Thyroid gland (tissue), 4 donors: ENCODE measurements at regions not wholly inside any gene's neighbourhood (a gene's known extent, or its start where the extent isn't known, plus 50 kb on each side); places are given as distances from the start of the nearest gene placed in this dataset.

Experiments
- DNase-seq, 2 donors: peaks; one replicate each; pipeline ENCODE4 v3.0.0-alpha.2; 2019
- H3K27ac ChIP-seq, 3 donors: fragments of 200-600 bp; sonication (generic); 1 replicate in 2 of 3; 2 replicates in 1 of 3; pipeline ENCODE4 v1.5.1; 2016 to 2019; ENCODE audit warnings: mild to moderate bottlenecking in 1 of 3, moderate library complexity in 1 of 3
- H3K27me3 ChIP-seq: fragments of 200-600 bp; sonication (generic); one replicate; pipeline ENCODE4 v1.5.1; 2019
- H3K36me3 ChIP-seq, 2 donors: fragments of 200-600 bp; sonication (generic); one replicate each; pipeline ENCODE4 v1.5.1; 2016 to 2019
- H3K4me1 ChIP-seq, 2 donors: fragments of 200-600 bp; sonication (generic); one replicate each; pipeline ENCODE4 v1.5.1; 2017 to 2019
- H3K4me3 ChIP-seq, 3 donors: fragments of 200-600 bp; sonication (generic); replicated peaks in 1 of 3; 1 replicate in 2 of 3; 2 replicates in 1 of 3; pipeline ENCODE4 v1.5.1; 2016; ENCODE audit warnings: mild to moderate bottlenecking in 1 of 3
- H3K9me3 ChIP-seq: fragments of 200-600 bp; sonication (generic); one replicate; pipeline ENCODE4 v1.5.1; 2017
- POLR2A ChIP-seq, 2 donors: fragments of 450-650 bp; IDR thresholded peaks; one replicate each; pipeline ENCODE4 v1.6.1; 2017; ENCODE audit warnings: antibody characterized with exemption in 2 of 2, mild to moderate bottlenecking in 2 of 2, moderate library complexity in 1 of 2
- WGBS, 2 donors: methylation state at CpG; one replicate each; pipeline ENCODE4 v1.1.5; 2017; 5-methylcytosine and 5-hydroxymethylcytosine counted together
- intact Hi-C: fragments of 100-400 bp; cut with DNase I; formaldehyde crosslinking; loops from one replicate; pipeline ENCODE4 v1.15.1; 2023
- TF ChIP-seq, protein P1 (sequence below), 6 experiments: fragments of 200-600 bp in 3 of 6; fragments of 450-650 bp in 3 of 6; sonication (generic) in 3 of 6; IDR thresholded peaks; one replicate each; pipeline ENCODE4 v1.5.1; 2016 to 2019; ENCODE audit warnings: antibody characterized with exemption in 6 of 6, mild to moderate bottlenecking in 2 of 6, inconsistent platforms in 1 of 6, moderate library complexity in 1 of 6

- intact Hi-C loops = no loop called here
- 59 to 62% methylated on average over 4 of the region's 4 CpGs for WGBS, 2 donors
- no peaks in the 10 kb centered on the region for H3K27me3 ChIP-seq
- H3K4me1 ChIP-seq = no peaks in the 10 kb centered on the region
- no peak overlapping the region for H3K4me3 ChIP-seq
- H3K27ac ChIP-seq = no peak overlapping the region
- no peaks in the 10 kb centered on the region for H3K9me3 ChIP-seq
- DNase-seq = no peak
- H3K36me3 ChIP-seq = no peaks in the 10 kb centered on the region
- TF ChIP-seq, protein P1, sequence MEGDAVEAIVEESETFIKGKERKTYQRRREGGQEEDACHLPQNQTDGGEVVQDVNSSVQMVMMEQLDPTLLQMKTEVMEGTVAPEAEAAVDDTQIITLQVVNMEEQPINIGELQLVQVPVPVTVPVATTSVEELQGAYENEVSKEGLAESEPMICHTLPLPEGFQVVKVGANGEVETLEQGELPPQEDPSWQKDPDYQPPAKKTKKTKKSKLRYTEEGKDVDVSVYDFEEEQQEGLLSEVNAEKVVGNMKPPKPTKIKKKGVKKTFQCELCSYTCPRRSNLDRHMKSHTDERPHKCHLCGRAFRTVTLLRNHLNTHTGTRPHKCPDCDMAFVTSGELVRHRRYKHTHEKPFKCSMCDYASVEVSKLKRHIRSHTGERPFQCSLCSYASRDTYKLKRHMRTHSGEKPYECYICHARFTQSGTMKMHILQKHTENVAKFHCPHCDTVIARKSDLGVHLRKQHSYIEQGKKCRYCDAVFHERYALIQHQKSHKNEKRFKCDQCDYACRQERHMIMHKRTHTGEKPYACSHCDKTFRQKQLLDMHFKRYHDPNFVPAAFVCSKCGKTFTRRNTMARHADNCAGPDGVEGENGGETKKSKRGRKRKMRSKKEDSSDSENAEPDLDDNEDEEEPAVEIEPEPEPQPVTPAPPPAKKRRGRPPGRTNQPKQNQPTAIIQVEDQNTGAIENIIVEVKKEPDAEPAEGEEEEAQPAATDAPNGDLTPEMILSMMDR (IDR thresholded peaks at IDR 0.05) = no peak
- no peak for TF ChIP-seq POLR2A (IDR thresholded peaks at IDR 0.05)
These were observed 307.8 kb upstream of the AGTR1 start for GRCh38 chr3:148389916-148390315.

DNA sequence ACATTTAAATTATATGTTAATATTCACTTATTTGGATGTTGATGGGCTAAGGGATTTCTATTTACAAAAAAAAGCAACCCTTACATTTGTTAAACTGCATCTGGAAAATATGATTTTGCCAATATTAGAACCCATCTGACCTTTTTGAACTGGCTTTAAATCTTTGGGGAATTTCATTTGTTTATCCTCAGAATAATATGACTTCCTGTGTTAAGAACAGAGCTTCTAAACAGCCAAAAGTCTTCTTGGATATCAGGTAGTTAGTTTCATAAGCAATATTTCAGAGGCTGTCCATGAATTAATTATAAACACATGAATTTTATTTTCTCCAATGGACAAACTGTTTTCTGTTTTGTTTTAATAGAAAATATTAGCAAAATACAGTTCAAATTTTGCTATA, 301.9 kb upstream of the AGTR1 start:
- intact Hi-C loops = no loop called here
- H3K27me3 ChIP-seq = no peaks in the 10 kb centered on the region
- no peaks in the 10 kb centered on the region for H3K9me3 ChIP-seq
- no peaks in the 10 kb centered on the region for H3K4me1 ChIP-seq
- no peak for TF ChIP-seq POLR2A (IDR thresholded peaks at IDR 0.05)
- TF ChIP-seq, protein P1 (IDR thresholded peaks at IDR 0.05) = no peak
- H3K4me3 ChIP-seq = no peak overlapping the region
- DNase-seq = no peak
- no peaks in the 10 kb centered on the region for H3K36me3 ChIP-seq
- H3K27ac ChIP-seq = no peak overlapping the region

GRCh38 chr3:148400754-148401153, 296.9 kb upstream of the AGTR1 start:
- Histone ChIP-seq H3K27me3 (no peaks in the 10 kb centered on the region), H3K4me1 (no peaks in the 10 kb centered on the region), H3K27ac (no peak overlapping the region), H3K4me3 (no peak overlapping the region), H3K36me3 (no peaks in the 10 kb centered on the region), H3K9me3 (no peaks in the 10 kb centered on the region)
- WGBS, 2 donors = 68 to 74% methylated on average over 1 of the region's 1 CpG
- intact Hi-C loops = no loop called here
- no peak for DNase-seq
- TF ChIP-seq POLR2A (IDR thresholded peaks at IDR 0.05) = no peak
- TF ChIP-seq, protein P1 (IDR thresholded peaks at IDR 0.05) = no peak

DNA sequence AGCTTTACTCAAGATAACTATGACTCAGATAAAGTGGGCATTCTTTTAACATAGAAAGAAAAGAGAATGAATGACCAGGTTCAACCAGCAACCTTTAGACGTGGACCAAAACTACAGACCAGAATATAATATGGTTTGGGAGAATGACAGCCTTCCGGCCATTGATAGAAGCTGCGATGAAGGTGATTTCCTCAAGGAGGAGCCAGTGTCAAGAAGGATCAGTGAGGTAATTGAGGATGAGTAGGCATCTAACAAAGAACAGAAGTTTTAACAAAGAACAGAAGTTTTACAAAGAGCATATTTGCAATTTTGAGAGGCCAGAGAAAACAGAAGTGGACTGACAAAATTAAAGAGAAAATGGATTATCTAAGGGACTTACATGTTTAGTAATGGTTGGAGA, 289.0 kb upstream of the AGTR1 start:
- H3K4me3 ChIP-seq = no peak overlapping the region
- no peak overlapping the region for H3K27ac ChIP-seq
- 90 to 92% methylated on average over 3 of the region's 3 CpGs for WGBS, 2 donors
- H3K4me1 ChIP-seq = no peaks in the 10 kb centered on the region
- DNase-seq = no peak
- intact Hi-C loops = no loop called here
- TF ChIP-seq POLR2A (IDR thresholded peaks at IDR 0.05) = no peak
- TF ChIP-seq, protein P1 (IDR thresholded peaks at IDR 0.05) = no peak
- H3K9me3 ChIP-seq = no peaks in the 10 kb centered on the region
- no peaks in the 10 kb centered on the region for H3K27me3 ChIP-seq
- no peaks in the 10 kb centered on the region for H3K36me3 ChIP-seq

- no peak overlapping the region for H3K4me3 ChIP-seq
- H3K9me3 ChIP-seq = no peaks in the 10 kb centered on the region
- no peaks in the 10 kb centered on the region for H3K27me3 ChIP-seq
- 41 to 46% methylated on average over 6 of the region's 6 CpGs for WGBS, 2 donors
- intact Hi-C loops = no loop called here
- no peak for TF ChIP-seq POLR2A (IDR thresholded peaks at IDR 0.05)
- TF ChIP-seq, protein P1 (IDR thresholded peaks at IDR 0.05) = no peak
- no peak overlapping the region for H3K27ac ChIP-seq
- H3K4me1 ChIP-seq = no peaks in the 10 kb centered on the region
- no peak for DNase-seq
- no peaks in the 10 kb centered on the region for H3K36me3 ChIP-seq
These were observed 277.5 kb upstream of the AGTR1 start for GRCh38 chr3:148420242-148420641.
